Esophagus squamous epithelium (tissue), 5 donors: ENCODE measurements at regions not wholly inside any gene's neighbourhood (a gene's known extent, or its start where the extent isn't known, plus 50 kb on each side); places are given as distances from the start of the nearest gene placed in this dataset.

Source experiments
- DNase-seq: peaks from one replicate; lab custom pipeline; 2025; lab: John Stamatoyannopoulos, UW
- H3K27ac ChIP-seq, 4 donors: fragments of 200-600 bp; sonication (generic); one replicate each; pipeline ENCODE4 v1.5.1; 2016 to 2019; ENCODE audit warnings: mild to moderate bottlenecking in 1 of 4
- H3K27me3 ChIP-seq, 4 donors: fragments of 200-600 bp; sonication (generic); 1 replicate in 3 of 4; 2 replicates in 1 of 4; pipeline versions ENCODE4 v1.5.1 to v1.6.0; 2017 to 2021; ENCODE audit warnings: antibody characterized with exemption in 1 of 4
- H3K36me3 ChIP-seq, 3 donors: fragments of 200-600 bp; sonication (generic); one replicate each; pipeline ENCODE4 v1.5.1; 2016 to 2019
- H3K4me1 ChIP-seq, 3 donors: fragments of 200-600 bp; sonication (generic); one replicate each; pipeline ENCODE4 v1.5.1; 2017 to 2019
- H3K4me3 ChIP-seq, 4 donors: fragments of 200-600 bp; sonication (generic); 1 replicate in 3 of 4; 2 replicates in 1 of 4; pipeline ENCODE4 v1.5.1; 2016 to 2019; ENCODE audit warnings: mild to moderate bottlenecking in 2 of 4, moderate library complexity in 1 of 4
- H3K9me3 ChIP-seq, 3 donors: fragments of 200-600 bp; sonication (generic); one replicate each; pipeline ENCODE4 v1.5.1; 2016 to 2019
- CTCF ChIP-seq, 6 experiments: fragments of 450-650 bp in 4 of 6; fragments of 200-600 bp in 2 of 6; sonication (generic) in 2 of 6; IDR thresholded peaks; one replicate each; pipeline ENCODE4 v1.5.1; 2016 to 2019; ENCODE audit warnings: antibody characterized with exemption in 6 of 6, mild to moderate bottlenecking in 4 of 6, moderate library complexity in 4 of 6
- POLR2A ChIP-seq, 4 donors: fragments of 450-650 bp; IDR thresholded peaks; one replicate each; pipeline ENCODE4 v1.6.1; 2017; ENCODE audit warnings: antibody characterized with exemption in 4 of 4, mild to moderate bottlenecking in 4 of 4, moderate library complexity in 3 of 4
- WGBS, 2 donors: methylation state at CpG; one replicate each; pipeline ENCODE4 v1.1.5; 2018; 5-methylcytosine and 5-hydroxymethylcytosine counted together
- intact Hi-C: fragments of 100-400 bp; cut with DNase I; formaldehyde crosslinking; loops from one replicate; pipeline ENCODE4 v1.15.0; 2022
- donor health status: DM: yes; HTN: yes; CAD: no.

GRCh38 chr13:50668049-50668448 lies 175.4 kb downstream of the DLEU7 start:
- Histone ChIP-seq H3K4me3 (no peak overlapping the region), H3K9me3 (no peaks in the 10 kb centered on the region), H3K27me3 (no peaks in the 10 kb centered on the region), H3K27ac (no peak overlapping the region), H3K36me3 (no peaks in the 10 kb centered on the region), H3K4me1 (peaks cover 0 to 17% (median 0%) of the 10 kb centered on the region in 3 donors)
- WGBS, 2 donors = 71 to 73% methylated on average over 4 to 6 of the region's 6 CpGs
- intact Hi-C loops = loop anchor here (10.0 kb wide), 1 partner anchor 117 kb away; no protein-coding TSS in a partner anchor
- no peak for DNase-seq
- TF ChIP-seq CTCF (IDR thresholded peaks at IDR 0.05) (no peak), POLR2A (IDR thresholded peaks at IDR 0.05) (no peak)

- no peaks in the 10 kb centered on the region for H3K27me3 ChIP-seq
- peaks cover 0 to 17% (median 0%) of the 10 kb centered on the region in 3 donors for H3K4me1 ChIP-seq
- WGBS, 2 donors = 70 to 72% methylated on average over 3 of the region's 3 CpGs
- intact Hi-C loops = loop anchor here (10.0 kb wide), 1 partner anchor 116 kb away; no protein-coding TSS in a partner anchor
- no peaks in the 10 kb centered on the region for H3K9me3 ChIP-seq
- H3K4me3 ChIP-seq = no peak overlapping the region
- DNase-seq = no peak
- no peak for TF ChIP-seq POLR2A (IDR thresholded peaks at IDR 0.05)
- H3K27ac ChIP-seq = no peak overlapping the region
- H3K36me3 ChIP-seq = no peaks in the 10 kb centered on the region
These were observed 174.7 kb downstream of the DLEU7 start for GRCh38 chr13:50668691-50669271.

- intact Hi-C loops = no loop called here
- no peak overlapping the region for H3K4me3 ChIP-seq
- TF ChIP-seq POLR2A (IDR thresholded peaks at IDR 0.05) (no peak), CTCF (IDR thresholded peaks at IDR 0.05) (no peak)
- H3K36me3 ChIP-seq = no peaks in the 10 kb centered on the region
- no peak for DNase-seq
- H3K4me1 ChIP-seq = peaks cover 0 to 17% (median 0%) of the 10 kb centered on the region in 3 donors
- no peak overlapping the region for H3K27ac ChIP-seq
- no peaks in the 10 kb centered on the region for H3K27me3 ChIP-seq
- no peaks in the 10 kb centered on the region for H3K9me3 ChIP-seq
- 93% methylated on average over 8 of the region's 8 CpGs for whole genome bisulfite sequencing, 2 donors
These were observed 173.2 kb downstream of the DLEU7 start for GRCh38 chr13:50670272-50670671.

- 82 to 92% methylated on average over 4 of the region's 4 CpGs for WGBS, 2 donors
- no peak for TF ChIP-seq CTCF (IDR thresholded peaks at IDR 0.05)
- no peak for TF ChIP-seq POLR2A (IDR thresholded peaks at IDR 0.05)
- H3K4me1 ChIP-seq = peaks cover 0 to 22% (median 2%) of the 10 kb centered on the region in 3 donors
- no peaks in the 10 kb centered on the region for H3K36me3 ChIP-seq
- H3K9me3 ChIP-seq = no peaks in the 10 kb centered on the region
- H3K27me3 ChIP-seq = no peaks in the 10 kb centered on the region
- H3K27ac ChIP-seq = no peak overlapping the region
- intact Hi-C loops = no loop called here
- no peak overlapping the region for H3K4me3 ChIP-seq
- DNase-seq = no peak
These were observed 172.5 kb downstream of the DLEU7 start for GRCh38 chr13:50670847-50671496.

- WGBS, 2 donors = 67 to 78% methylated on average over 3 of the region's 3 CpGs
- H3K27ac ChIP-seq = no peak overlapping the region
- intact Hi-C loops = no loop called here
- H3K9me3 ChIP-seq = no peaks in the 10 kb centered on the region
- no peaks in the 10 kb centered on the region for H3K27me3 ChIP-seq
- DNase-seq = no peak
- peaks cover 0 to 27% (median 7%) of the 10 kb centered on the region in 3 donors for H3K4me1 ChIP-seq
- H3K36me3 ChIP-seq = no peaks in the 10 kb centered on the region
- TF ChIP-seq CTCF (IDR thresholded peaks at IDR 0.05) (no peak), POLR2A (IDR thresholded peaks at IDR 0.05) (no peak)
- H3K4me3 ChIP-seq = no peak overlapping the region
These were observed 172.0 kb downstream of the DLEU7 start for GRCh38 chr13:50671497-50671850.
